B cell (primary cell): ENCODE measurements at regions not wholly inside any gene's neighbourhood (a gene's known extent, or its start where the extent isn't known, plus 50 kb on each side); places are given as distances from the start of the nearest gene placed in this dataset.

Experiments
- ATAC-seq: fragments of 200-7000 bp; cut with Tn5 transposase; one replicate; pipeline ENCODE4 v1.10.0; 2021; ENCODE audit warnings: low read depth, mild to moderate bottlenecking, moderate number of reproducible peaks, moderate library complexity
- CTCF ChIA-PET: fragments of 350-600 bp; sonication (Branson Sonifier 250); formaldehyde crosslinking; loops from one replicate; lab custom pipeline; 2021; ENCODE audit warnings: antibody characterized with exemption, inconsistent platforms; lab: Charles Lee
- POLR2A ChIA-PET: fragments of 350-600 bp; sonication (Branson Sonifier 250); formaldehyde crosslinking; loops from one replicate; lab custom pipeline; 2021; ENCODE audit warnings: antibody characterized with exemption; lab: Charles Lee
- DNase-seq: peaks from one replicate; pipeline ENCODE4 v3.0.0; 2013
- H2AFZ ChIP-seq: 2 replicates; pipeline ENCODE4 v1.6.1; 2012; ENCODE audit warnings: mild to moderate bottlenecking, low read depth, low read length; ENCODE audit not compliant: insufficient read depth, poor library complexity, severe bottlenecking
- H3K27ac ChIP-seq, 2 donors: 1 replicate in 1 of 2; 2 replicates in 1 of 2; pipeline ENCODE4 v1.5.1; 2012 to 2013; ENCODE audit warnings: low read length in 2 of 2, mild to moderate bottlenecking in 2 of 2, moderate library complexity in 1 of 2
- H3K27me3 ChIP-seq, 4 experiments: fragments of 200-600 bp in 1 of 4; sonication (generic) in 1 of 4; replicated peaks in 1 of 4; 1 replicate in 2 of 4; 2 replicates in 2 of 4; pipeline versions ENCODE4 v1.6.1 to v1.7.0; 2013 to 2016; ENCODE audit warnings: low read length in 3 of 4, mild to moderate bottlenecking in 2 of 4, mixed read lengths in 1 of 4, moderate library complexity in 1 of 4; ENCODE audit not compliant: insufficient read depth in 4 of 4, control insufficient read depth in 3 of 4; ENCODE audit errors: control extremely low read depth in 1 of 4
- H3K36me3 ChIP-seq, 2 experiments: replicated peaks in 1 of 2; 1 replicate in 1 of 2; 2 replicates in 1 of 2; pipeline versions ENCODE4 v1.6.1 to v1.7.1; 2013; ENCODE audit warnings: low read length in 1 of 2; ENCODE audit not compliant: insufficient read depth in 2 of 2, control insufficient read depth in 1 of 2; ENCODE audit errors: control extremely low read depth in 1 of 2, extremely low read depth in 1 of 2
- H3K4me1 ChIP-seq, 2 donors: fragments of 200-600 bp in 1 of 2; sonication (generic) in 1 of 2; 1 replicate in 1 of 2; 2 replicates in 1 of 2; pipeline versions ENCODE4 v1.5.1 to v1.6.1; 2013 to 2017; ENCODE audit warnings: low read length in 2 of 2; ENCODE audit not compliant: control insufficient read depth in 2 of 2, insufficient read depth in 2 of 2
- H3K4me2 ChIP-seq: replicated peaks from 2 replicates; pipeline ENCODE3; 2012; ENCODE audit warnings: mild to moderate bottlenecking, low read depth, low read length; ENCODE audit not compliant: poor library complexity, severe bottlenecking
- H3K4me3 ChIP-seq, 5 experiments: fragments of 200-600 bp in 1 of 5; sonication (generic) in 1 of 5; 1 replicate in 3 of 5; 2 replicates in 2 of 5; pipeline versions ENCODE4 v1.5.1 to v1.7.0; 2011 to 2016; ENCODE audit warnings: low read length in 4 of 5, mild to moderate bottlenecking in 4 of 5, low read depth in 2 of 5, control low read depth in 1 of 5, moderate library complexity in 1 of 5; ENCODE audit not compliant: insufficient read depth in 1 of 5; ENCODE audit errors: control extremely low read depth in 1 of 5, extremely low read depth in 1 of 5
- H3K79me2 ChIP-seq: fragments of 200-600 bp; sonication (generic); one replicate; pipeline ENCODE4 v1.6.0; 2016; ENCODE audit warnings: low read length; ENCODE audit not compliant: control insufficient read depth, insufficient read depth
- H3K9ac ChIP-seq: fragments of 200-600 bp; sonication (generic); 2 replicates; pipeline ENCODE4 v1.6.1; 2017; ENCODE audit warnings: mild to moderate bottlenecking, low read length, moderate library complexity
- H3K9me3 ChIP-seq, 3 donors: one replicate each; pipeline versions ENCODE4 v1.6.1 to v1.7.1; 2013; ENCODE audit warnings: low read length in 2 of 3; ENCODE audit not compliant: control insufficient read depth in 2 of 3, insufficient read depth in 1 of 3; ENCODE audit errors: control extremely low read depth in 1 of 3
- H4K20me1 ChIP-seq: 2 replicates; pipeline ENCODE4 v1.6.0; 2012; ENCODE audit warnings: mild to moderate bottlenecking, low read length; ENCODE audit not compliant: insufficient read depth, control insufficient read depth, poor library complexity, severe bottlenecking
- H3K27ac Mint-ChIP-seq: one replicate; pipeline ENCODE4 v1.8.0; 2021; ENCODE audit warnings: mixed read lengths
- H3K27me3 Mint-ChIP-seq: one replicate; pipeline ENCODE4 v1.8.0; 2021; ENCODE audit warnings: mixed read lengths
- H3K4me1 Mint-ChIP-seq: one replicate; pipeline ENCODE4 v1.8.0; 2021; ENCODE audit warnings: mixed read lengths
- H3K4me3 Mint-ChIP-seq: one replicate; pipeline ENCODE4 v1.8.0; 2021; ENCODE audit warnings: mixed read lengths
- H3K9me3 Mint-ChIP-seq: one replicate; pipeline ENCODE4 v1.8.0; 2022; ENCODE audit warnings: mixed read lengths; ENCODE audit not compliant: insufficient read depth
- EZH2 ChIP-seq: IDR thresholded peaks from 2 replicates; pipeline ENCODE4 v1.6.1; 2012; ENCODE audit warnings: borderline replicate concordance, low read depth, mild to moderate bottlenecking, moderate library complexity, low read length; ENCODE audit not compliant: insufficient read depth, poor library complexity, severe bottlenecking
- WGBS: methylation state at CpG from one replicate; pipeline ENCODE4 v1.1.5; 2013; ENCODE audit warnings: missing lambda C conversion rate; ENCODE audit not compliant: insufficient coverage; 5-methylcytosine and 5-hydroxymethylcytosine counted together
- intact Hi-C: fragments of 100-400 bp; cut with micrococcal nuclease; formaldehyde crosslinking; loops from one replicate; pipeline ENCODE4 v1.10.0; 2022
- TF ChIP-seq, protein P1 (sequence below): fragments of 200-600 bp; IDR thresholded peaks from one replicate; pipeline ENCODE4 v1.8.0; 2022; ENCODE audit warnings: antibody characterized with exemption, mild to moderate bottlenecking

DNA sequence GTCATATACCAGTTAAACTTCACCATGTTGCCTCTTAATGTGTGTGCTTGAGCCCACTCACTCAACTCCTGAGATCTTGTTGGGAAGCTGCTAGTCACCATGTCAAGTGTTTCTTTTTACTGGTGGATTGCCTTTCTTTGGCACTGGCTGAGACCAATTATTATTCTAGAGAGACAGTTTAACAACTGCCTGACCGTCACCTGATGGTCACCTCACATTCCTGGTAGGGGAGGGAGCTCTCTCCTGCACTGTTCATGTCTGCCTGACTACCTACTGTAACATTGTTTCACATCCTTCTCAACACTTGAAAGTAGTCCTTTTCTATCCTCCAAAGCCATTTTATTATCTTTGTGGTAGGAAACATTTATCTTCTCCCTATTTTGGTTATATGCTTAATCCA is 172.3 kb downstream of the RWDD3 start:
- no peaks in the 10 kb centered on the region for H3K36me3 ChIP-seq
- Mint-ChIP-seq H3K4me3 (no peak overlapping the region), H3K27ac (no peak overlapping the region), H3K27me3 (peaks cover 5% of the 10 kb centered on the region), H3K4me1 (no peaks in the 10 kb centered on the region), H3K9me3 (peaks cover 3% of the 10 kb centered on the region)
- no CpG with 5 or more reads among the region's 1 CpG for WGBS
- H2AFZ ChIP-seq = no peak overlapping the region
- no peaks in the 10 kb centered on the region for H3K27me3 ChIP-seq
- ATAC-seq (no peak), DNase-seq (no peak)
- no peak overlapping the region for H3K4me3 ChIP-seq
- H3K9me3 ChIP-seq = peaks cover 0 to 6% (median 6%) of the 10 kb centered on the region in 3 donors
- intact Hi-C loops = no loop called here
- ChIA-PET POLR2A (no interaction called here), CTCF (no interaction called here)
- H3K9ac ChIP-seq = no peak overlapping the region
- no peak overlapping the region for H3K27ac ChIP-seq
- H3K4me2 ChIP-seq = no peak overlapping the region
- no peak for TF ChIP-seq EZH2
- TF ChIP-seq, protein P1, sequence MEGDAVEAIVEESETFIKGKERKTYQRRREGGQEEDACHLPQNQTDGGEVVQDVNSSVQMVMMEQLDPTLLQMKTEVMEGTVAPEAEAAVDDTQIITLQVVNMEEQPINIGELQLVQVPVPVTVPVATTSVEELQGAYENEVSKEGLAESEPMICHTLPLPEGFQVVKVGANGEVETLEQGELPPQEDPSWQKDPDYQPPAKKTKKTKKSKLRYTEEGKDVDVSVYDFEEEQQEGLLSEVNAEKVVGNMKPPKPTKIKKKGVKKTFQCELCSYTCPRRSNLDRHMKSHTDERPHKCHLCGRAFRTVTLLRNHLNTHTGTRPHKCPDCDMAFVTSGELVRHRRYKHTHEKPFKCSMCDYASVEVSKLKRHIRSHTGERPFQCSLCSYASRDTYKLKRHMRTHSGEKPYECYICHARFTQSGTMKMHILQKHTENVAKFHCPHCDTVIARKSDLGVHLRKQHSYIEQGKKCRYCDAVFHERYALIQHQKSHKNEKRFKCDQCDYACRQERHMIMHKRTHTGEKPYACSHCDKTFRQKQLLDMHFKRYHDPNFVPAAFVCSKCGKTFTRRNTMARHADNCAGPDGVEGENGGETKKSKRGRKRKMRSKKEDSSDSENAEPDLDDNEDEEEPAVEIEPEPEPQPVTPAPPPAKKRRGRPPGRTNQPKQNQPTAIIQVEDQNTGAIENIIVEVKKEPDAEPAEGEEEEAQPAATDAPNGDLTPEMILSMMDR = no peak
- no peaks in the 10 kb centered on the region for H3K4me1 ChIP-seq
- H4K20me1 ChIP-seq = no peaks in the 10 kb centered on the region
- no peaks in the 10 kb centered on the region for H3K79me2 ChIP-seq

DNA sequence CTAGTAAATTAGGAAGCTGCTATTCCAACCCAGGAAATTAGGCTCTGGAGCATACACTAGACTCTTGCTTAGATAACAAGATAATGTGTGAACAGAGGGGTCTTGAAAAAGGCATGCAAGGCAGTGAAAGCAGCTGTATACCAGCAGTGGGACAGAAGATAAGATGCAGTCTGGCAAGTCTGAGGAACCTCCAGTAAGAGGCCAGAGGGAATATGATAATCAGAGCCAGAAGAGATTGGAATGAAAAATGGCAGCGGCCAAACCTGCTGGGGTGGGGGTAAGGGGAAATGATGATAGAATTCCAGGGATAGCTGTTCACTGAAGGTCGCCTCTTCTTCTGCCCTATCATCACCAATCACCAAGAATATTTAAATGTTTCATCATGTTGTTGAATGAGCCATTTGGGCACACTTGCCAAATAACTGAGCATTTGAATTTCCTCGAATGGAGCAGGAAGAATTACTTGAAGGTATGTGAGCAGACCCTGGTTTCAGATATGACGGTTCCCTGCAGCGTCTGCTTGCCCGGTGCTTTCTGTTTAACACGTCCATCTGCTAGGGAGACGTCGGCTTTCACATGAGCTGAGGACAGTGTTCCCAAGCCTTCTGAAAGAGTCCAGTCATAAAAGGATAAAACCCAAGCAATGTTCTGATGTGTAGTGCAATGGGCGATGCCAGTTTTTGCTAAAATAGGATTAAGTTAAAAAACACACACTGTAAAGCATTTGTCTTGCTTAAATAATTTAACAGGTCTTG is 173.3 kb downstream of the RWDD3 start:
- peaks cover 3% of the 10 kb centered on the region for H3K9me3 Mint-ChIP-seq
- ChIA-PET CTCF (no interaction called here), POLR2A (no interaction called here)
- no peak overlapping the region for H3K4me3 ChIP-seq
- DNase-seq = no peak
- no peaks in the 10 kb centered on the region for H3K4me1 Mint-ChIP-seq
- WGBS = 59% methylated on average over 5 of the region's 10 CpGs
- no peak overlapping the region for H3K4me2 ChIP-seq
- no peaks in the 10 kb centered on the region for H3K4me1 ChIP-seq
- peaks cover 0 to 6% (median 6%) of the 10 kb centered on the region in 3 donors for H3K9me3 ChIP-seq
- peaks cover 5% of the 10 kb centered on the region for H3K27me3 Mint-ChIP-seq
- no peak overlapping the region for H3K4me3 Mint-ChIP-seq
- no peaks in the 10 kb centered on the region for H4K20me1 ChIP-seq
- no peak for ATAC-seq
- intact Hi-C loops = no loop called here
- TF ChIP-seq EZH2 = no peak
- TF ChIP-seq, protein P1 = no peak
- H3K27ac Mint-ChIP-seq = no peak overlapping the region
- H2AFZ ChIP-seq = no peak overlapping the region
- H3K36me3 ChIP-seq = no peaks in the 10 kb centered on the region
- no peak overlapping the region for H3K9ac ChIP-seq
- no peaks in the 10 kb centered on the region for H3K27me3 ChIP-seq
- no peaks in the 10 kb centered on the region for H3K79me2 ChIP-seq
- no peak overlapping the region for H3K27ac ChIP-seq
